ENCODE measurements at regions not wholly inside any gene's neighbourhood (a gene's known extent, or its start where the extent isn't known, plus 50 kb on each side); places are given as distances from the start of the nearest gene placed in this dataset.

DNA sequence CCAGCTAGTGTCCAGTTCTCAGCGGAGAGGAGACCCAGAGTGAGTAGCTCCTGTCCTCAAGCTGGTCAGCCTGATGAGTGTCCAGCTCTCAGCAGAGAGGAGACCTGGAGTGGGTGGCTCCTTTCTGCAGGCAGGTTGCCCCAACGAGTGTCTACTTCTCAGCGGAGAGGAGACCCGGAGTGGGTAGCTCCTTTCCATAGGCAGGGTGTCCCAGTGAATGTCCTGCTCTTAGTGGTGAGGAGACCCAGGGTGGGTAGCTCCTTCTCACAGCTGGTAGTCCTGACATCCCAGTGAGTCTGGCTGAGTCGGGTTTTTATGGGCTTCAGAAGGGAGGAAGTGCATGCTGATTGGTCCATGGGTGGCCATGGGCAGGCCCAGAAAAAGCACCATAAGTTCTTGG lies 55.7 kb upstream of the NUDT6 start:
- H3K27ac Mint-ChIP-seq = no peak overlapping the region
- intact Hi-C loops (cut with DNase I, micrococcal nuclease) = no loop called here

GRCh38 chr4:122978789-122979188 lies 56.4 kb upstream of the NUDT6 start:
- no peak for DNase-seq

More for the DNA sequence above, 55.7 kb upstream of the NUDT6 start:
- ChIA-PET POLR2A (no interaction called here), CTCF (no interaction called here)
- no peak for ATAC-seq (ENCODE audit: poor library complexity)
- H3K4me3 ChIP-seq (ENCODE audit: low read length) = no peak overlapping the region
- H3K27me3 ChIP-seq (ENCODE audit: control insufficient read depth in 1 of 2, insufficient read depth in 2 of 2, low read length in 2 of 2) = no peaks in the 10 kb centered on the region
- no peak for TF ChIP-seq CTCF (IDR thresholded peaks at IDR 0.05)
- peaks cover 5% of the 10 kb centered on the region for H3K9me3 Mint-ChIP-seq
- no peak overlapping the region for H3K27ac ChIP-seq (ENCODE audit: low read depth in 1 of 2, low read length in 2 of 2)
- no peaks in the 10 kb centered on the region for H3K4me1 Mint-ChIP-seq (ENCODE audit: low read depth)
- peaks cover 30% of the 10 kb centered on the region for H3K36me3 ChIP-seq (ENCODE audit: insufficient read depth, low read length)
- no peak for DNase-seq
- H3K4me3 Mint-ChIP-seq = no peak overlapping the region
- H3K27me3 Mint-ChIP-seq = no peaks in the 10 kb centered on the region
- H3K4me1 ChIP-seq (ENCODE audit: insufficient read depth, low read length) = no peaks in the 10 kb centered on the region
- peaks cover 6 to 20% of the 10 kb centered on the region in 2 experiments for H3K9me3 ChIP-seq (ENCODE audit: control insufficient read depth in 1 of 2, insufficient read depth in 1 of 2, low read length in 2 of 2)
- peaks cover 90% of the 10 kb centered on the region for H3K36me3 Mint-ChIP-seq (ENCODE audit: low read depth)

GRCh38 chr4:122980860-122981259 lies 58.5 kb upstream of the NUDT6 start:
- DNase-seq (no peak), ATAC-seq (ENCODE audit: poor library complexity) (no peak)
- intact Hi-C loops (cut with DNase I, micrococcal nuclease) = no loop called here

More at GRCh38 chr4:122978789-122979188, 56.4 kb upstream of the NUDT6 start:
- H3K9me3 Mint-ChIP-seq = peaks cover 8% of the 10 kb centered on the region
- Histone ChIP-seq H3K36me3 (ENCODE audit: insufficient read depth, low read length) (peaks cover 28% of the 10 kb centered on the region), H3K27ac (ENCODE audit: low read depth in 1 of 2, low read length in 2 of 2) (no peak overlapping the region), H3K9me3 (ENCODE audit: control insufficient read depth in 1 of 2, insufficient read depth in 1 of 2, low read length in 2 of 2) (peaks cover 6 to 20% of the 10 kb centered on the region in 2 experiments), H3K4me3 (ENCODE audit: low read length) (no peak overlapping the region), H3K27me3 (ENCODE audit: control insufficient read depth in 1 of 2, insufficient read depth in 2 of 2, low read length in 2 of 2) (no peaks in the 10 kb centered on the region), H3K4me1 (ENCODE audit: insufficient read depth, low read length) (no peaks in the 10 kb centered on the region)
- no peak for TF ChIP-seq CTCF (IDR thresholded peaks at IDR 0.05)
- no peak for ATAC-seq (ENCODE audit: poor library complexity)
- H3K27me3 Mint-ChIP-seq = no peaks in the 10 kb centered on the region
- ChIA-PET CTCF (no interaction called here), POLR2A (no interaction called here)
- peaks cover 90% of the 10 kb centered on the region for H3K36me3 Mint-ChIP-seq (ENCODE audit: low read depth)
- no peak overlapping the region for H3K4me3 Mint-ChIP-seq
- no peaks in the 10 kb centered on the region for H3K4me1 Mint-ChIP-seq (ENCODE audit: low read depth)
- intact Hi-C loops (cut with DNase I, micrococcal nuclease) = no loop called here
- no peak overlapping the region for H3K27ac Mint-ChIP-seq

More at GRCh38 chr4:122980860-122981259, 58.5 kb upstream of the NUDT6 start:
- POLR2A ChIA-PET = no interaction called here
- Histone ChIP-seq H3K27me3 (ENCODE audit: control insufficient read depth in 1 of 2, insufficient read depth in 2 of 2, low read length in 2 of 2) (no peaks in the 10 kb centered on the region), H3K36me3 (ENCODE audit: insufficient read depth, low read length) (peaks cover 34% of the 10 kb centered on the region), H3K4me1 (ENCODE audit: insufficient read depth, low read length) (no peaks in the 10 kb centered on the region), H3K9me3 (ENCODE audit: control insufficient read depth in 1 of 2, insufficient read depth in 1 of 2, low read length in 2 of 2) (peaks cover 0 to 21% of the 10 kb centered on the region in 2 experiments), H3K27ac (ENCODE audit: low read depth in 1 of 2, low read length in 2 of 2) (no peak overlapping the region), H3K4me3 (ENCODE audit: low read length) (no peak overlapping the region)
- no peak overlapping the region for H3K27ac Mint-ChIP-seq
- peaks cover 91% of the 10 kb centered on the region for H3K36me3 Mint-ChIP-seq (ENCODE audit: low read depth)
- peaks cover 7% of the 10 kb centered on the region for H3K9me3 Mint-ChIP-seq
- H3K27me3 Mint-ChIP-seq = no peaks in the 10 kb centered on the region
- CTCF ChIA-PET = interaction anchor here (0.7 kb wide), 1 partner anchor 272 kb away, joined by 3 read pairs; no protein-coding TSS in a partner anchor
- no peak overlapping the region for H3K4me3 Mint-ChIP-seq
- H3K4me1 Mint-ChIP-seq (ENCODE audit: low read depth) = peaks cover 4% of the 10 kb centered on the region
- no peak for TF ChIP-seq CTCF (IDR thresholded peaks at IDR 0.05)
